Epithelial cell of esophagus (primary cell): ENCODE measurements at regions not wholly inside any gene's neighbourhood (a gene's known extent, or its start where the extent isn't known, plus 50 kb on each side); places are given as distances from the start of the nearest gene placed in this dataset.

ENCODE experiments used
- DNase-seq: peaks from one replicate; pipeline ENCODE4 v3.0.0; 2010; ENCODE audit warnings: low read depth
- H3K4me3 ChIP-seq: 2 replicates; pipeline ENCODE4 v1.5.1; 2011; ENCODE audit warnings: mild to moderate bottlenecking, low read length, control low read depth
- CTCF ChIP-seq: IDR thresholded peaks from 2 replicates; pipeline ENCODE4 v1.5.1; 2011; ENCODE audit warnings: low read depth, mild to moderate bottlenecking, low read length, control low read depth, inconsistent platforms; ENCODE audit not compliant: insufficient read depth; ENCODE audit errors: missing control alignments

DNA sequence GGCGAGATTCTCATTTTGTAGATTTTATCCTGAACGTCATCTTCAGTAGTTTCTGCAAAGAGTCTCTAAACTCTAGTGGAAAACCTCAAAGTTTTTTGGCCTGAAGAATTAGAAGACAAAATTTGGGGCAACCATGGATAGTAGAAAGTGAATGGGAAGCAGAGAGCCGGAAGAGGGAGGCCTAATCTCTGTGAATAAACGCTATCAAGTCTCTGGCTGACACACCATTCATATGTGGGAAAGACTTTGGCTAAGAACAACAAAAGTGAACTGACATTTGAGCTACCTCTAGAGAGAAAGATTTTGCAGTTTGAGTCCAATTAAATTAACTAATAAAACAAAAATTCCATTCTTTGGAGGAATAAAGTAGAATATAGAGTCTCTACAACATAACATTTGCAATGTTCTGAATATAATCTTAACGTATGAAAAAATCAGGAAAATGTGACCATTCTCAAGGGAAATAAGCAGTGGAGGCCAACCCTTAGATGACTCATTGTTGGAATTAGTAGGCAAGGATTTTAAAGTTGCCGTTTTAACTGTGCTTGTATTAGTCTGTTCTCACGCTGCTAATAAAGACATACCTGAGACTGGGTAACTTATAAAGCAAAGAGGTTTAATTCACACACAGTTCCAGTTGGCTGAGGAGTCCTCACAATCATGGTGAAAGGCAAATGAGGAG is 184.6 kb downstream of the C3orf38 start:
- DNase-seq: no peak
- no peak overlapping the region for H3K4me3 ChIP-seq
- TF ChIP-seq CTCF: no peak

DNA sequence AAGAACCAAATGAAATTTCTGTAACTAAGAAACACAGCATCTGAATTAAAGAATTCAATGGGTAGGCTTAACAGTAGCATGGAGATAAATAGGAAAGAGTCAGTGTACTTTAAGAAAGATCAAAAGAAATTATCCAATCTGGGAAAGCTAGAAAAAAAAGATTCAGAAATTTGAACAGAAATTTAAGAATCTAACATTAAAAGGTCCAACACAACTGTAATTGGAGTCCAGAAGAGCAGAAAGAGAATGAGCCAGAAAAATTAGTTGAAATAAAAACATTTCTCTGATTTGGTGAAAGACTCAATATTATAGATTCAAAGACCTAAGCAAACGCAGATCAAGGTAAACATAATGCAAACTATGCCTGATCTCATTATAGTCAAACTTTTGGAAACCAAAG is 187.1 kb downstream of the C3orf38 start:
- no peak for TF ChIP-seq CTCF
- no peak for DNase-seq
- no peak overlapping the region for H3K4me3 ChIP-seq

GRCh38 chr3:88343264-88343663 is 193.5 kb downstream of the C3orf38 start:
- no peak for TF ChIP-seq CTCF
- H3K4me3 ChIP-seq: no peak overlapping the region
- DNase-seq: no peak

DNA sequence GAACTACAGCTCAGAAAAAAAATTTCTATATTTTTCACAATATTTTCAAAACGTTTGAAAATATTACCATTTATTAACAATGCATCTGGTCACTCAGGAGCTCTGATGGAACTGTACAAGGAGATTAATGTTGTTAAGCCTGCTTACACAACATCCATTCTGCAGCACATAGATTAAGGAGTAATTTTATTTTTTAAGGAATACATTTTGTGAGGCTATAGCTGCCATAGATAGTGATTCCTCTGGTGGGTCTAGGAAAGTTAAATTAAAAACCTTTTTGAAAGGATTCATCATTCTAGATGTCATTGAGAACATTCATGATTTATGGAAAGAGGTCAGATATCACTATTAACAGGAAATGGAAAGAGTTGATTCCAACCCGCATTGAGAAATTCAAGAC is 196.9 kb downstream of the C3orf38 start:
- no peak for TF ChIP-seq CTCF
- no peak overlapping the region for H3K4me3 ChIP-seq
- no peak for DNase-seq

DNA sequence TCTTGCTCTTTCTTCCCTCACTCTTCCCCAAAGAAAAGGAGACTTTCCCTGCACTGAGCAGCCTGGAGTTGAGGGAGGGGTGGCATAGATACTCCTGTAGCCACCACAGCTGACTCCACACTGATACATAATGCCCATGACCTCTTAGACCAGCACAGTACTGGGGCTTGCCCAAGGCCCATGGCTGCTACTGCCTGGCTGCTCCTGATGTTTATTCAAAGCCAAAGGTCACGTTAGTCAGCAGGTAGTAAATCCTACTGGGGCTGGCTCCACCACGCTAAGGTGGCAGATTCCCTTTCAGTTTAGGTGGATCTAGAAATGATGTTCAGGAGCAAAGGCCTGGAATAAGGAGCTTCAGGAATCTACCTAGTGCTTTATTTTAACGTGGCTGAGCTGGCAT is 212.7 kb downstream of the C3orf38 start:
- no peak overlapping the region for H3K4me3 ChIP-seq
- TF ChIP-seq CTCF: no peak
- DNase-seq: no peak

DNA sequence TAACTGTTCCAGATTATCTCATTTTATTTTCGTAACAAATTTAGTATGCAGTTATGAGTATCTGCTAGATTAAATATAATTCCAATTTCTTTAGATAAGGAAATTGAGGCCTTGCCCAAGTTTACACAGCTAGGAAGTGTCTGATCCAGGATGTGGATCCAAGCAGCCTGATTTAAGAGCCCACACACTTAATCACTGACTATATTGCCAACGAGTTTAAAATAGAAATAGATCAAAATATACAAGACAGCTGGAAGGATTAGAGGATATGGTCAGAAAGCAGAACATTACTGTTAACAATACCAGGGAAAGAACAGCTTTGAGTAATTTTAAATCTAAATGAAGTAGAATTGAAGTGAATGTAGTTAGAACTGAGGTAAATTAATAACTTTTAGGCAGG is 215.2 kb downstream of the C3orf38 start:
- no peak for DNase-seq
- H3K4me3 ChIP-seq: no peak overlapping the region
- TF ChIP-seq CTCF: no peak

DNA sequence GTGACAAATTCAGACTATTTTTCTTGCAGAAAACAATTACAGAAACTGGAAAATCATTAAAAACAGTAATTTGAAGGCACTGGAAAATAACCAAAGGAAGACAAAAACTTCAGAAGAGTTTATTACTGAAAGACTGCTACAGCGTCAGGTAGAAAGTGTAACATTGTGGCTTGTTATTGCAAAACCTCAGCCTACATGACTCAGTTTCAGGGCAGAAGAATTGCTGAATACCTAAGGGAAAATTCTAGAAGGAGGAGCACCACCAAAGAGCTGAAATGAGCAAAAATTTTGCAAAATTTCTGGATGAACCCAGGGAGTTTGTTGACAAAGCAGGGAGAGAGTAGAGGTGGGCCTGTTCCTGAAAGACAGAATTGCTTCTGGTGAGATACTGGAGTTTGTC is 219.6 kb downstream of the C3orf38 start:
- no peak for TF ChIP-seq CTCF
- no peak overlapping the region for H3K4me3 ChIP-seq
- DNase-seq: peak; percentile 24
